ENCODE measurements at regions not wholly inside any gene's neighbourhood (a gene's known extent, or its start where the extent isn't known, plus 50 kb on each side); places are given as distances from the start of the nearest gene placed in this dataset.

- Mint-ChIP-seq H3K4me3 (ENCODE audit: unreplicated experiment) (no peak overlapping the region), H3K9me3 (ENCODE audit: unreplicated experiment) (no peaks in the 10 kb centered on the region), H3K4me1 (ENCODE audit: low read depth, unreplicated experiment) (no peaks in the 10 kb centered on the region), H3K36me3 (ENCODE audit: low read depth, unreplicated experiment) (no peaks in the 10 kb centered on the region), H3K27ac (ENCODE audit: unreplicated experiment) (no peak overlapping the region), H3K27me3 (ENCODE audit: low read depth, unreplicated experiment) (peaks cover 2% of the 10 kb centered on the region)
- Histone ChIP-seq H3K4me1 (ENCODE audit: insufficient read depth, low read length) (no peaks in the 10 kb centered on the region), H2AFZ (ENCODE audit: low read depth, low read length) (no peak overlapping the region), H3K36me3 (ENCODE audit: insufficient read depth, low read length) (no peaks in the 10 kb centered on the region), H3K27ac (ENCODE audit: low read depth, low read length) (no peak overlapping the region), H3K79me2 (ENCODE audit: insufficient read depth, low read length) (no peaks in the 10 kb centered on the region), H3K4me2 (ENCODE audit: low read length) (no peak overlapping the region), H4K20me1 (ENCODE audit: insufficient read depth, low read length) (no peaks in the 10 kb centered on the region), H3K9me3 (ENCODE audit: insufficient read depth, low read depth, low read length) (no peaks in the 10 kb centered on the region), H3K4me3 (ENCODE audit: insufficient read depth, low read depth, low read length) (no peak overlapping the region), H3K9ac (ENCODE audit: low read length) (no peak overlapping the region), H3K27me3 (ENCODE audit: insufficient read depth, low read length) (no peaks in the 10 kb centered on the region)
- no peak for DNase-seq (ENCODE audit: low read depth)
- TF ChIP-seq CTCF (IDR thresholded peaks at IDR 0.05; ENCODE audit: insufficient read depth, low read depth, low read length) (no peak), EZH2 (IDR thresholded peaks at IDR 0.05; ENCODE audit: insufficient read depth, low read length) (no peak)
- no peak for FAIRE-seq
These were observed 611.0 kb downstream of the CCER1 start for GRCh38 chr12:90343966-90344365.

GRCh38 chr12:90342081-90342480 lies 612.9 kb downstream of the CCER1 start:
- no peak overlapping the region for H3K9ac ChIP-seq (ENCODE audit: low read length)
- no peak overlapping the region for H2AFZ ChIP-seq (ENCODE audit: low read depth, low read length)
- Mint-ChIP-seq H3K36me3 (ENCODE audit: low read depth, unreplicated experiment) (no peaks in the 10 kb centered on the region), H3K4me1 (ENCODE audit: low read depth, unreplicated experiment) (no peaks in the 10 kb centered on the region), H3K4me3 (ENCODE audit: unreplicated experiment) (no peak overlapping the region), H3K9me3 (ENCODE audit: unreplicated experiment) (no peaks in the 10 kb centered on the region), H3K27ac (ENCODE audit: unreplicated experiment) (no peak overlapping the region), H3K27me3 (ENCODE audit: low read depth, unreplicated experiment) (peaks cover 2% of the 10 kb centered on the region)
- H3K27ac ChIP-seq (ENCODE audit: low read depth, low read length): no peak overlapping the region
- H3K4me1 ChIP-seq (ENCODE audit: insufficient read depth, low read length): no peaks in the 10 kb centered on the region
- no peak overlapping the region for H3K4me3 ChIP-seq (ENCODE audit: insufficient read depth, low read depth, low read length)
- DNase-seq (ENCODE audit: low read depth): no peak
- TF ChIP-seq EZH2 (IDR thresholded peaks at IDR 0.05; ENCODE audit: insufficient read depth, low read length): no peak
- no peak for TF ChIP-seq CTCF (IDR thresholded peaks at IDR 0.05; ENCODE audit: insufficient read depth, low read depth, low read length)
- H3K9me3 ChIP-seq (ENCODE audit: insufficient read depth, low read depth, low read length): no peaks in the 10 kb centered on the region
- H3K79me2 ChIP-seq (ENCODE audit: insufficient read depth, low read length): no peaks in the 10 kb centered on the region
- no peaks in the 10 kb centered on the region for H3K36me3 ChIP-seq (ENCODE audit: insufficient read depth, low read length)
- no peak overlapping the region for H3K4me2 ChIP-seq (ENCODE audit: low read length)
- FAIRE-seq: no peak
- H3K27me3 ChIP-seq (ENCODE audit: insufficient read depth, low read length): no peaks in the 10 kb centered on the region
- H4K20me1 ChIP-seq (ENCODE audit: insufficient read depth, low read length): no peaks in the 10 kb centered on the region

GRCh38 chr12:90339837-90340236 lies 615.1 kb downstream of the CCER1 start:
- Histone ChIP-seq H3K9ac (ENCODE audit: low read length) (no peak overlapping the region), H3K27ac (ENCODE audit: low read depth, low read length) (no peak overlapping the region), H3K27me3 (ENCODE audit: insufficient read depth, low read length) (no peaks in the 10 kb centered on the region), H3K9me3 (ENCODE audit: insufficient read depth, low read depth, low read length) (no peaks in the 10 kb centered on the region), H4K20me1 (ENCODE audit: insufficient read depth, low read length) (no peaks in the 10 kb centered on the region), H3K36me3 (ENCODE audit: insufficient read depth, low read length) (no peaks in the 10 kb centered on the region), H3K79me2 (ENCODE audit: insufficient read depth, low read length) (no peaks in the 10 kb centered on the region), H3K4me1 (ENCODE audit: insufficient read depth, low read length) (no peaks in the 10 kb centered on the region), H3K4me2 (ENCODE audit: low read length) (no peak overlapping the region), H2AFZ (ENCODE audit: low read depth, low read length) (no peak overlapping the region), H3K4me3 (ENCODE audit: insufficient read depth, low read depth, low read length) (no peak overlapping the region)
- H3K9me3 Mint-ChIP-seq (ENCODE audit: unreplicated experiment): no peaks in the 10 kb centered on the region
- H3K4me1 Mint-ChIP-seq (ENCODE audit: low read depth, unreplicated experiment): no peaks in the 10 kb centered on the region
- no peak overlapping the region for H3K27ac Mint-ChIP-seq (ENCODE audit: unreplicated experiment)
- no peaks in the 10 kb centered on the region for H3K36me3 Mint-ChIP-seq (ENCODE audit: low read depth, unreplicated experiment)
- DNase-seq (ENCODE audit: low read depth): no peak
- no peak overlapping the region for H3K4me3 Mint-ChIP-seq (ENCODE audit: unreplicated experiment)
- peaks cover 2% of the 10 kb centered on the region for H3K27me3 Mint-ChIP-seq (ENCODE audit: low read depth, unreplicated experiment)
- no peak for TF ChIP-seq CTCF (IDR thresholded peaks at IDR 0.05; ENCODE audit: insufficient read depth, low read depth, low read length)
- no peak for TF ChIP-seq EZH2 (IDR thresholded peaks at IDR 0.05; ENCODE audit: insufficient read depth, low read length)
- FAIRE-seq: no peak
